Neural progenitor cell (in vitro differentiated cells): ENCODE measurements at regions not wholly inside any gene's neighbourhood (a gene's known extent, or its start where the extent isn't known, plus 50 kb on each side); places are given as distances from the start of the nearest gene placed in this dataset.
"Not testable (repeated sequence)": the region's sequence is repeated elsewhere in the genome, so short reads cannot be mapped to it uniquely, and the experiment has no call there.

ENCODE experiments used
- CTCF ChIP-seq: fragments of 200-600 bp; sonication (generic); IDR thresholded peaks from 2 replicates; pipeline ENCODE4 v1.5.1; 2017; ENCODE audit warnings: antibody characterized with exemption, mild to moderate bottlenecking
- EZH2phosphoT487 ChIP-seq: fragments of 200-600 bp; sonication (generic); IDR thresholded peaks from 2 replicates; pipeline ENCODE4 v1.6.1; 2017; ENCODE audit warnings: antibody characterized with exemption

- TF ChIP-seq CTCF, EZH2phosphoT487: not testable (repeated sequence)
Observed at GRCh38 chr21:7932834-7933233, 2588.5 kb upstream of the TPTE start.
